ENCODE measurements at regions not wholly inside any gene's neighbourhood (a gene's known extent, or its start where the extent isn't known, plus 50 kb on each side); places are given as distances from the start of the nearest gene placed in this dataset.

DNA sequence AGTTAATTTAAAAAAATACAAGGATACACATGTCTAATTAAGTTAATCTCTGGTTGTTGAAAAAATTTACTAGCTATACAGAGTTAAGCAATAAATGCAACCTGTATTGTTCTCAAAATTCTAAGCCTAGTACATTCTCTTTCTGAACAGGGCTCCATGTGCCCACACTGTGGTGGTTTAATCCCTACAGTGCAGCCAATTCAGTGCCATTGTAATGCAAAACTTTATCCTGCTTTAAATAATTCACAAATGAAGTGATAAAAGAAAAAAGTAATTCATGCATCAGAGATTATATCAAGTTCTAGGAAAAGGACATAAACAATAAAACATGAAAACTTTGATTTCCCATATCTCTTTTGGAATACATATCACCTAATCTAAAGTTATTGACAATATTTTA, 1089.2 kb downstream of the C4orf33 start:
- Histone ChIP-seq H3K9me3 (no peaks in the 10 kb centered on the region), H3K36me3 (no peaks in the 10 kb centered on the region), H3K4me1 (no peaks in the 10 kb centered on the region), H3K27ac (no peak overlapping the region), H3K27me3 (no peaks in the 10 kb centered on the region), H3K4me3 (no peak overlapping the region)
- ATAC-seq = no peak
- no peak for TF ChIP-seq EP300 (IDR thresholded peaks at IDR 0.05)
- TF ChIP-seq POLR2A (IDR thresholded peaks at IDR 0.05) = no peak
- no peak for TF ChIP-seq POLR2AphosphoS5 (IDR thresholded peaks at IDR 0.05)
- TF ChIP-seq, protein P1, sequence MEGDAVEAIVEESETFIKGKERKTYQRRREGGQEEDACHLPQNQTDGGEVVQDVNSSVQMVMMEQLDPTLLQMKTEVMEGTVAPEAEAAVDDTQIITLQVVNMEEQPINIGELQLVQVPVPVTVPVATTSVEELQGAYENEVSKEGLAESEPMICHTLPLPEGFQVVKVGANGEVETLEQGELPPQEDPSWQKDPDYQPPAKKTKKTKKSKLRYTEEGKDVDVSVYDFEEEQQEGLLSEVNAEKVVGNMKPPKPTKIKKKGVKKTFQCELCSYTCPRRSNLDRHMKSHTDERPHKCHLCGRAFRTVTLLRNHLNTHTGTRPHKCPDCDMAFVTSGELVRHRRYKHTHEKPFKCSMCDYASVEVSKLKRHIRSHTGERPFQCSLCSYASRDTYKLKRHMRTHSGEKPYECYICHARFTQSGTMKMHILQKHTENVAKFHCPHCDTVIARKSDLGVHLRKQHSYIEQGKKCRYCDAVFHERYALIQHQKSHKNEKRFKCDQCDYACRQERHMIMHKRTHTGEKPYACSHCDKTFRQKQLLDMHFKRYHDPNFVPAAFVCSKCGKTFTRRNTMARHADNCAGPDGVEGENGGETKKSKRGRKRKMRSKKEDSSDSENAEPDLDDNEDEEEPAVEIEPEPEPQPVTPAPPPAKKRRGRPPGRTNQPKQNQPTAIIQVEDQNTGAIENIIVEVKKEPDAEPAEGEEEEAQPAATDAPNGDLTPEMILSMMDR (IDR thresholded peaks at IDR 0.05) = no peak

DNA sequence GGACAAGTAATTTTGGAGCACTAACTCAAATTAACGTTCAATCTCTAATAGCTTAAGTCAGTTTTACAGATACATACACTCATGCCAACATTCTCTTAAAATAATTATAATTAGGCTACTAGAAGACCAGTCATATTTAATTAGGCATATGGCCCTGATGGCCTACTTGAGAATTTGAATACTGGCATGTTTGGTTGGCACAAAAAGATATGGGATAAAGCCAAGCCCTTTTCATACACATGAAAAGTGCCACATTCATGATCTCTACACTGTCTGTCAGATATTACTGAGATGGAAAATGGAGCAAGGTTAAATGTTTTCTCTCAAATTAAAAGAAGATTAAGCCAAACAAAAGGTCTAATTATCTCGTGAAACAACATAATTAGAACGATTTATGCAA, 1091.0 kb downstream of the C4orf33 start:
- Histone ChIP-seq H3K27me3 (no peaks in the 10 kb centered on the region), H3K27ac (no peak overlapping the region), H3K36me3 (no peaks in the 10 kb centered on the region), H3K4me1 (no peaks in the 10 kb centered on the region), H3K4me3 (no peak overlapping the region), H3K9me3 (no peaks in the 10 kb centered on the region)
- 81 to 85% methylated on average over 3 of the region's 3 CpGs for WGBS, 2 donors (ENCODE audit: low coverage in 1 of 2)
- TF ChIP-seq, protein P1 (IDR thresholded peaks at IDR 0.05) = no peak
- TF ChIP-seq EP300 (IDR thresholded peaks at IDR 0.05) (no peak), POLR2AphosphoS5 (IDR thresholded peaks at IDR 0.05) (no peak), POLR2A (IDR thresholded peaks at IDR 0.05) (no peak)
- no peak for ATAC-seq

DNA sequence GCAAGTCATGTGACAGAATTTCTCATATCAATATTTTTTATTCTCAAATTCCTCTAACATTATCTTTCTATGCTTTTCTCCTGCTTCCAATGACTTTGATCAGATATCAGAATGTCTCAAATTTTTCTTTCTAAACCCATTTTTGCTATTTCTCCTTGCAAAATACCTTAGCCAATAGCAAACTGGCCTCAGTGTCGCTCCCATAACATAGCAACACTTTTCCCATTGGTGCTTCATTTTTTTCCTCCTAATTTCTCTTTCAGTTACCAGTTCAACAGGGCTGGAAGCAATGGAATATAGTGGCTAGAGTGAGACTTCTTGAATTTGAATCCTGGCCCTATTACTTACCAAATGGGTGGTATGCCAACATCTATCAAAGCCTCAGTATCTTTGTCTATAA, 1091.6 kb downstream of the C4orf33 start:
- 100% methylated on average over 1 of the region's 1 CpG for WGBS, 2 donors (ENCODE audit: low coverage in 1 of 2)
- TF ChIP-seq POLR2AphosphoS5 (IDR thresholded peaks at IDR 0.05) (no peak), POLR2A (IDR thresholded peaks at IDR 0.05) (no peak), EP300 (IDR thresholded peaks at IDR 0.05) (no peak)
- TF ChIP-seq, protein P1 (IDR thresholded peaks at IDR 0.05) = no peak
- H3K36me3 ChIP-seq = no peaks in the 10 kb centered on the region
- no peaks in the 10 kb centered on the region for H3K27me3 ChIP-seq
- no peaks in the 10 kb centered on the region for H3K4me1 ChIP-seq
- H3K27ac ChIP-seq = no peak overlapping the region
- ATAC-seq = no peak
- no peak overlapping the region for H3K4me3 ChIP-seq
- H3K9me3 ChIP-seq = no peaks in the 10 kb centered on the region

DNA sequence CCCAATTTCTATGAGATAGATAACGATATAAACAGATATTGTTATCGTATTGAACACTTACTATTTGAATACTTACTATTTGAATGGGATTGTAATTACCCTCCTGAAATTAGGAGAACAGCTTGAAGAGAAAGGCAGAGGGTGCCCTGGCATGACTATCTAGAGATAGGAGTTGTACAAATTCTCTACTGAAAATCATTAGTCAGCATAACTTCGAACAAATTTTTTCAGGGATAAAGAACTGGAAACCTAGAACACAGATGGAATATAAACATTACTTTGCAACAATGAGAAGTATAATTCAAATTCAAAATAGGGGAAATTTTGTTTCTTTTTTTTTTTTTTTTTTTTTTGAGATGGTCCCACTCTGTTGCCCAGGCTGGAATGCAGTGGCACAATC, 1096.8 kb downstream of the C4orf33 start:
- H3K27me3 ChIP-seq = no peaks in the 10 kb centered on the region
- no peak for TF ChIP-seq POLR2AphosphoS5 (IDR thresholded peaks at IDR 0.05)
- no peak for TF ChIP-seq POLR2A (IDR thresholded peaks at IDR 0.05)
- TF ChIP-seq EP300 (IDR thresholded peaks at IDR 0.05) = no peak
- TF ChIP-seq, protein P1 (IDR thresholded peaks at IDR 0.05) = no peak
- no peaks in the 10 kb centered on the region for H3K36me3 ChIP-seq
- no peak overlapping the region for H3K27ac ChIP-seq
- no peak for ATAC-seq
- H3K4me1 ChIP-seq = no peaks in the 10 kb centered on the region
- no peaks in the 10 kb centered on the region for H3K9me3 ChIP-seq
- 93 to 100% methylated on average over 1 to 3 of the region's 3 CpGs for WGBS, 2 donors (ENCODE audit: low coverage in 1 of 2)
- H3K4me3 ChIP-seq = no peak overlapping the region

DNA sequence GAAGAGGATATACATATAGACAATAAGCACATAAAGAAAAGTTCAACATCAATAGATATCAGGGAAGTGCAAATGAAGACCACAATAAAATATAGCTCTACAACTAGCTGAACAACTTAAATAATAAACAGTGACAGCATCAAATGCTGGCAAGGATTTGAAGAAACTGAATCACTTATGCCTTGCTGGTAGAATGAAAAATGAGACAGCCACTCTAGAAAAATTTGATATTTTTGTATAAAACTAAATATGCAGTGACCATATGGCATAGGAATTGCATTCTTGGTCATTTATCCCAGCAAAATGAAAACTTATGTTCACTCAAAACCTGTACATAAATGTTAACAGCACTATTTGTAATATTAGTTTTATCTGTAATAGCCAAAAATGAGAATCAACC, 1102.0 kb downstream of the C4orf33 start:
- Histone ChIP-seq H3K36me3 (no peaks in the 10 kb centered on the region), H3K9me3 (peaks cover 0 to 18% (median 0%) of the 10 kb centered on the region in 3 donors), H3K4me1 (no peaks in the 10 kb centered on the region), H3K27me3 (no peaks in the 10 kb centered on the region), H3K4me3 (no peak overlapping the region), H3K27ac (no peak overlapping the region)
- TF ChIP-seq POLR2AphosphoS5 (IDR thresholded peaks at IDR 0.05) (no peak), POLR2A (IDR thresholded peaks at IDR 0.05) (no peak), EP300 (IDR thresholded peaks at IDR 0.05) (no peak)
- TF ChIP-seq, protein P1 (IDR thresholded peaks at IDR 0.05) = no peak
- no peak for ATAC-seq

Measured in gastroesophageal sphincter (tissue), 4 donors.